Thyroid gland (tissue), 4 donors: ENCODE measurements at regions not wholly inside any gene's neighbourhood (a gene's known extent, or its start where the extent isn't known, plus 50 kb on each side); places are given as distances from the start of the nearest gene placed in this dataset.

Experiments used
- DNase-seq, 2 donors: peaks; one replicate each; pipeline ENCODE4 v3.0.0-alpha.2; 2019
- H3K27ac ChIP-seq, 3 donors: fragments of 200-600 bp; sonication (generic); 1 replicate in 2 of 3; 2 replicates in 1 of 3; pipeline ENCODE4 v1.5.1; 2016 to 2019; ENCODE audit warnings: mild to moderate bottlenecking in 1 of 3, moderate library complexity in 1 of 3
- H3K27me3 ChIP-seq: fragments of 200-600 bp; sonication (generic); one replicate; pipeline ENCODE4 v1.5.1; 2019
- H3K36me3 ChIP-seq, 2 donors: fragments of 200-600 bp; sonication (generic); one replicate each; pipeline ENCODE4 v1.5.1; 2016 to 2019
- H3K4me1 ChIP-seq, 2 donors: fragments of 200-600 bp; sonication (generic); one replicate each; pipeline ENCODE4 v1.5.1; 2017 to 2019
- H3K4me3 ChIP-seq, 3 donors: fragments of 200-600 bp; sonication (generic); replicated peaks in 1 of 3; 1 replicate in 2 of 3; 2 replicates in 1 of 3; pipeline ENCODE4 v1.5.1; 2016; ENCODE audit warnings: mild to moderate bottlenecking in 1 of 3
- H3K9me3 ChIP-seq: fragments of 200-600 bp; sonication (generic); one replicate; pipeline ENCODE4 v1.5.1; 2017
- POLR2A ChIP-seq, 2 donors: fragments of 450-650 bp; IDR thresholded peaks; one replicate each; pipeline ENCODE4 v1.6.1; 2017; ENCODE audit warnings: antibody characterized with exemption in 2 of 2, mild to moderate bottlenecking in 2 of 2, moderate library complexity in 1 of 2
- WGBS, 2 donors: methylation state at CpG; one replicate each; pipeline ENCODE4 v1.1.5; 2017; 5-methylcytosine and 5-hydroxymethylcytosine counted together
- intact Hi-C: fragments of 100-400 bp; cut with DNase I; formaldehyde crosslinking; loops from one replicate; pipeline ENCODE4 v1.15.1; 2023
- TF ChIP-seq, protein P1 (sequence below), 6 experiments: fragments of 200-600 bp in 3 of 6; fragments of 450-650 bp in 3 of 6; sonication (generic) in 3 of 6; IDR thresholded peaks; one replicate each; pipeline ENCODE4 v1.5.1; 2016 to 2019; ENCODE audit warnings: antibody characterized with exemption in 6 of 6, mild to moderate bottlenecking in 2 of 6, inconsistent platforms in 1 of 6, moderate library complexity in 1 of 6

DNA sequence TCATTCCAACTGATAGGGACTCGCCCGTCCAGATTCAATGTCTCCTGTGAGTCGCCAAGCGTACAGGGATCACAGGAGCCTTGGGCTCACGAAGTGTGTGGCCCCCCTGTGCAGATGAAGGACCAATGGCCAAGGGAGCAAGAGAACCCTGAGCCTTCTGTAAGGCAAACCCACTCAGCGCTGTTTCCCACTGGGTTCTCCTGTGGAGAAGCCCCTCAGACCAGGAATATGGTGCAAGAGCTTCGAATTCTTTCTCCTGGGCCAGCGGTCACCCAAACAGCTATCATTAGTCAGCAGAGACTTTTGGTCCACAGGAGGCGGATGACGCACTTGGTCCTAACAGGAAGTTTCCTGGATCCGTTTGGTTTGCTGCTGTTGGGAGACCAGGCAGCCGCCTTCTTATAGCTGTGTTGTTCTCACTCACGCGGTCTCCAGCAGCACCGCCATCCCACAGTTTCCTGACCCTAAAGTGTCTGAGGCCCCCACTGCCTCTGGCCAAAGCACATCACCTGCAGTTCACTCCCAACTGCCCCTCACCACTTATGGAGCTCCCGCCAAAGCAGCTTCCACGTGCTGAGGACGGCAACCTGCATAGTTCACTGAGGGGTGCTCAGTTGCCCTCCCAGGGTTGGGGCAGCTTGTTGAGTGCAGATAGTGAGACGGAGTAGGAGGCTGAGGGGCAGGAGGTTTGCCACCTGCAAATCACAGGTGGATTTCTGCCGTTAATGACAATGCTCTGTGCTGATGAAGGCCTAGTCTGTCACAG lies 268.6 kb downstream of the ERMARD start:
- TF ChIP-seq, protein P1, sequence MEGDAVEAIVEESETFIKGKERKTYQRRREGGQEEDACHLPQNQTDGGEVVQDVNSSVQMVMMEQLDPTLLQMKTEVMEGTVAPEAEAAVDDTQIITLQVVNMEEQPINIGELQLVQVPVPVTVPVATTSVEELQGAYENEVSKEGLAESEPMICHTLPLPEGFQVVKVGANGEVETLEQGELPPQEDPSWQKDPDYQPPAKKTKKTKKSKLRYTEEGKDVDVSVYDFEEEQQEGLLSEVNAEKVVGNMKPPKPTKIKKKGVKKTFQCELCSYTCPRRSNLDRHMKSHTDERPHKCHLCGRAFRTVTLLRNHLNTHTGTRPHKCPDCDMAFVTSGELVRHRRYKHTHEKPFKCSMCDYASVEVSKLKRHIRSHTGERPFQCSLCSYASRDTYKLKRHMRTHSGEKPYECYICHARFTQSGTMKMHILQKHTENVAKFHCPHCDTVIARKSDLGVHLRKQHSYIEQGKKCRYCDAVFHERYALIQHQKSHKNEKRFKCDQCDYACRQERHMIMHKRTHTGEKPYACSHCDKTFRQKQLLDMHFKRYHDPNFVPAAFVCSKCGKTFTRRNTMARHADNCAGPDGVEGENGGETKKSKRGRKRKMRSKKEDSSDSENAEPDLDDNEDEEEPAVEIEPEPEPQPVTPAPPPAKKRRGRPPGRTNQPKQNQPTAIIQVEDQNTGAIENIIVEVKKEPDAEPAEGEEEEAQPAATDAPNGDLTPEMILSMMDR (IDR thresholded peaks at IDR 0.05) = no peak
- TF ChIP-seq POLR2A (IDR thresholded peaks at IDR 0.05) = no peak
- H3K4me3 ChIP-seq = no peak overlapping the region
- DNase-seq = no peak
- peaks cover 3% of the 10 kb centered on the region for H3K27me3 ChIP-seq
- peaks cover 6 to 11% of the 10 kb centered on the region in 2 donors for H3K4me1 ChIP-seq
- WGBS, 2 donors = 93% methylated on average over 15 to 16 of the region's 20 CpGs
- intact Hi-C loops = no loop called here
- no peak overlapping the region for H3K27ac ChIP-seq
- H3K36me3 ChIP-seq = no peaks in the 10 kb centered on the region
- no peaks in the 10 kb centered on the region for H3K9me3 ChIP-seq

DNA sequence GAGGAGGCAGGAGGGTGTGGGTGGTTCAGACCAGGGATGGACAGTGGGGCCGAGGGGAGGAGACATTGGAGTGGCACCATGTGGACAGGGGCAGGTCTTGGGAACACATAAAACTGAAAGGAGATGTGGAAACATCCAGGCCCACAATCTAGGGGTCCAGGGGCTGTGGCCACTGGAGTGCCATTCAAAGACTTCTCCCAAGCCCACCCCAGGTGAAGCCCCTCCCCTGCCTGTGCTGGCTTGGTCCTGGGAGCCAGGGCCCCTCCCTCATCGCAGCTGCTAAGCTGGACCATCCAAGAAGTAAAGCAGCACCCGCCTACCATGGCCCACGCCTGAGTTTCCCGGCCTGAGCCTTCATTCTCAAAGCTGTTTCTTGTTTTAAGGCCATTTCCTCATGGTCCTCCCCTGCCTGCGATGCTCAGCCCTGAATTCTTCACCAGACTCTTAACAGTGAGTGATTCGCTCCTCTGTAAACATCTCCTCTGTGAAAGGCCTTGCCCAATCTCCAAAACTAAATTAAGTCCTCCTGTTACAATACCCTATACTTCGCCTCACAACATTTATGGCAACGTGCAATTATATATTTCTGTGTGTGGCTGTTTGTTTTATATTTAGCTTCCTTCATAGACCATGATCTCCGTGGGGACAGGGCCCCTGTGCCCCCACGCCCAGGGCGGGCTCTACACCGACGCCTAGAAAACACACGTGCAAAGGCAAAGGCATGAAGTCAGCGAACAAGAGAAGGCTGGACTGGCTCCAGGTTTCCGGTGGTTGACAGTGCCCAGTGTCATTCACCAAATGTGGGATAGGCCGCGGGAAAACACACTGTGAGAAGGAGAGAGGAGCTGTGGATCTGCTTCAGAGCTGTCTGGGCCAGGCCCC lies 267.8 kb downstream of the ERMARD start:
- H3K27me3 ChIP-seq = peaks cover 3% of the 10 kb centered on the region
- intact Hi-C loops = no loop called here
- H3K27ac ChIP-seq = no peak overlapping the region
- H3K4me3 ChIP-seq = no peak overlapping the region
- no peaks in the 10 kb centered on the region for H3K36me3 ChIP-seq
- no peaks in the 10 kb centered on the region for H3K9me3 ChIP-seq
- peaks cover 6% of the 10 kb centered on the region in 2 donors for H3K4me1 ChIP-seq
- DNase-seq = no peak
- TF ChIP-seq, protein P1 (IDR thresholded peaks at IDR 0.05) = no peak
- no peak for TF ChIP-seq POLR2A (IDR thresholded peaks at IDR 0.05)
- WGBS, 2 donors = 84 to 86% methylated on average over 19 of the region's 19 CpGs

DNA sequence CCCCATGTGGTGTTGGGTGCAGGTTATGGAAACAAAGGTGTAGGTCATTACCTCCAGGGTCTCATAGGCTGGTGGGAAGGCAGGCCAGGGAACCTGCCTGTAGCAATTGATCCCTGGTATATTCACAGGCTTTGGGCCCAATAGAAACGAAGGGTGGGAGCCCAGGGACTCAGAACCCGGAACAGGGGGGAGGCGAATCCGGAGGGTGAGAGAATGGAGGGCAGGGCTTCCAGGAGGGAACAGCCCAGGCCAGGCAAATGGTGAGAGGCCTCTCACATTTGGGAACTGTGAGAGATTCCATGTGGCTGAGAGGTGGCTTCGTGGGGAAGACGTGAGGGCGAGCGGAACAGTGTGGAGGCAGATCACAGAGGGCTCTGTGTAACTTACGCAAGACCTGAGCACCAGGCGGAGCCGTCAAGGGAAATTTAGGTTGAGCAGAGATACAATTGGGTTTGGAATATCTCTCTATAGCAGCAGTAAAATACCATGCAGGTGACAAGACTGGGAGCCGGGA lies 267.1 kb downstream of the ERMARD start:
- intact Hi-C loops = no loop called here
- H3K9me3 ChIP-seq = no peaks in the 10 kb centered on the region
- no peak overlapping the region for H3K4me3 ChIP-seq
- TF ChIP-seq POLR2A (IDR thresholded peaks at IDR 0.05) = no peak
- TF ChIP-seq, protein P1 (IDR thresholded peaks at IDR 0.05) = no peak
- WGBS, 2 donors = 88 to 92% methylated on average over 12 of the region's 12 CpGs
- H3K27me3 ChIP-seq = peaks cover 3% of the 10 kb centered on the region
- H3K4me1 ChIP-seq = peaks cover 6% of the 10 kb centered on the region in 2 donors
- DNase-seq = no peak
- no peaks in the 10 kb centered on the region for H3K36me3 ChIP-seq
- no peak overlapping the region for H3K27ac ChIP-seq

DNA sequence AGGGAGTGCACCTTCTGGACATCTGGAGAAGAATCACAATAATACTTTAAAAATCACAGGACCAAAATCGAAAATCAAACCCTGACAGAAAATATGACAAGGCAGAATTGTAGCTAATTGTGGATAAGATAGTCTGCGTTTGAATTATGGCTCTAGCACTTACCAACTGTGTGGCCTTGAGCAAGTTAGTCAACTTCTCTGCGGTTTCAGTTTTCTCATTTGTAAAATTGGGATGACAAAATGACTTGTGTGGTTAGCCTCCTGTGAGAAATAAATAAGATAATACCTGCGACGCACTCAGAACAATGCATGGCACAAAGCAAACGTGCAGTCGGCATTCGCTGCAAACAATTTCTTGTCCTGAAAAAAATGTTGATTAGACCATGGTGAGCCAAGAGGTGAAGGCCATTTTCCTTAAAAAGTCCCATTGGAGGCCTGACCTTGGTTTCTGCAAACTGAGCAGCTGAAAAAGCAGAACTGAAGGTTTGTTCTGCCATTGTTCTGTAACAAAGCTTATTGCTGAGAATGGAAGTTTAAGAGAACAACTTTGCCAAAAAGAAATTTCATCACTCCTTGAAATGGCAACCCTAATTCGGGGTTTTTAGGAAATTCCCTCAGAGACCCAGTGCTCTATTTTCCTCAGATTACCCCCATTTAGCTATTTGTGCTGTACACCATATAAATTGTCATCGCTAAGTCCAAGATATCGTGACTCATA lies 266.3 kb downstream of the ERMARD start:
- Histone ChIP-seq H3K4me1 (peaks cover 0 to under 1% of the 10 kb centered on the region in 2 donors), H3K4me3 (no peak overlapping the region), H3K27ac (no peak overlapping the region), H3K9me3 (no peaks in the 10 kb centered on the region), H3K27me3 (peaks cover 3% of the 10 kb centered on the region), H3K36me3 (no peaks in the 10 kb centered on the region)
- WGBS, 2 donors = 84 to 86% methylated on average over 11 of the region's 11 CpGs
- no peak for TF ChIP-seq POLR2A (IDR thresholded peaks at IDR 0.05)
- TF ChIP-seq, protein P1 (IDR thresholded peaks at IDR 0.05) = no peak
- no peak for DNase-seq
- intact Hi-C loops = no loop called here
